ENCODE measurements at regions not wholly inside any gene's neighbourhood (a gene's known extent, or its start where the extent isn't known, plus 50 kb on each side); places are given as distances from the start of the nearest gene placed in this dataset.

- TF ChIP-seq CTCF (IDR thresholded peaks at IDR 0.05) (no peak), POLR2A (IDR thresholded peaks at IDR 0.05) (no peak)
These were observed 286.4 kb downstream of the USP46 start for GRCh38 chr4:52372747-52373146.

Measured in thyroid gland (tissue), 4 donors.